GM06990 (cell line): ENCODE measurements at regions not wholly inside any gene's neighbourhood (a gene's known extent, or its start where the extent isn't known, plus 50 kb on each side); places are given as distances from the start of the nearest gene placed in this dataset.

Experiments
- DNase-seq: peaks from one replicate; pipeline ENCODE4 v3.0.0-alpha.2; 2011; ENCODE audit not compliant: insufficient read length; ENCODE audit errors: extremely low read depth
- H3K27me3 ChIP-seq: replicated peaks from 2 replicates; pipeline ENCODE4 v1.6.0; 2011; ENCODE audit warnings: low read length; ENCODE audit not compliant: control insufficient read depth, insufficient read depth
- H3K36me3 ChIP-seq: 2 replicates; pipeline ENCODE4 v1.5.1; 2011; ENCODE audit warnings: low read length; ENCODE audit not compliant: control insufficient read depth, insufficient read depth
- H3K4me3 ChIP-seq: replicated peaks from 2 replicates; pipeline ENCODE4 v1.5.1; 2011; ENCODE audit warnings: low read depth, mild to moderate bottlenecking, control low read depth, low read length
- CTCF ChIP-seq: IDR thresholded peaks from 2 replicates; pipeline ENCODE4 v1.5.1; 2011; ENCODE audit warnings: low read length, control low read depth, mild to moderate bottlenecking, inconsistent platforms; ENCODE audit not compliant: insufficient read depth, poor library complexity, severe bottlenecking

- DNase-seq, result no peak
- Histone ChIP-seq H3K4me3 (no peak overlapping the region), H3K27me3 (no peaks in the 10 kb centered on the region; the same call in none of the 2 replicates), H3K36me3 (no peaks in the 10 kb centered on the region)
- TF ChIP-seq CTCF, result no peak
Observed at GRCh38 chr10:33039181-33039580, 81.2 kb upstream of the ITGB1 start.

- TF ChIP-seq CTCF, result no peak
- DNase-seq, result no peak
- Histone ChIP-seq H3K4me3 (no peak overlapping the region), H3K36me3 (no peaks in the 10 kb centered on the region), H3K27me3 (no peaks in the 10 kb centered on the region; the same call in none of the 2 replicates)
Observed at GRCh38 chr10:33038672-33039071, 80.6 kb upstream of the ITGB1 start.

- Histone ChIP-seq H3K4me3 (no peak overlapping the region), H3K27me3 (no peaks in the 10 kb centered on the region; the same call in none of the 2 replicates), H3K36me3 (no peaks in the 10 kb centered on the region)
- DNase-seq, result no peak
- no peak for TF ChIP-seq CTCF
Observed at GRCh38 chr10:33037726-33038125, 79.7 kb upstream of the ITGB1 start.

GRCh38 chr10:33036670-33037069 is 78.6 kb upstream of the ITGB1 start:
- DNase-seq, result no peak
- no peak for TF ChIP-seq CTCF
- Histone ChIP-seq H3K4me3 (no peak overlapping the region), H3K27me3 (no peaks in the 10 kb centered on the region; the same call in 1 of the 2 replicates), H3K36me3 (no peaks in the 10 kb centered on the region)

GRCh38 chr10:33035411-33035810 is 77.4 kb upstream of the ITGB1 start:
- no peak for TF ChIP-seq CTCF
- no peak for DNase-seq
- no peaks in the 10 kb centered on the region; the same call in 1 of the 2 replicates for H3K27me3 ChIP-seq
- no peak overlapping the region for H3K4me3 ChIP-seq
- H3K36me3 ChIP-seq, result no peaks in the 10 kb centered on the region

- TF ChIP-seq CTCF, result no peak
- H3K36me3 ChIP-seq, result no peaks in the 10 kb centered on the region
- no peak for DNase-seq
- H3K27me3 ChIP-seq, result no peaks in the 10 kb centered on the region; the same call in 1 of the 2 replicates
- H3K4me3 ChIP-seq, result no peak overlapping the region
Observed at GRCh38 chr10:33034931-33035330, 76.9 kb upstream of the ITGB1 start.
